OCI-LY1 (cell line): ENCODE measurements at regions not wholly inside any gene's neighbourhood (a gene's known extent, or its start where the extent isn't known, plus 50 kb on each side); places are given as distances from the start of the nearest gene placed in this dataset.

Experiments
- H2AFZ ChIP-seq: fragments of 200-600 bp; sonication (generic), shearing (Covaris generic); 2 replicates; pipeline ENCODE4 v1.6.0; 2014; ENCODE audit warnings: antibody characterized with exemption, mild to moderate bottlenecking, low read length
- H3F3A ChIP-seq: fragments of 200-600 bp; sonication (generic), shearing (Covaris generic); 2 replicates; pipeline ENCODE4 v1.6.0; 2014; ENCODE audit warnings: mild to moderate bottlenecking, antibody characterized with exemption, low read length, moderate library complexity; ENCODE audit not compliant: insufficient read depth
- H3K27ac ChIP-seq: fragments of 200-600 bp; sonication (generic); 2 replicates; pipeline ENCODE4 v1.5.1; 2014; ENCODE audit warnings: low read length, mixed run types, mild to moderate bottlenecking, low read depth; ENCODE audit not compliant: poor library complexity, severe bottlenecking
- H3K27me3 ChIP-seq: fragments of 200-600 bp; sonication (generic); 2 replicates; pipeline ENCODE4 v1.6.0; 2014; ENCODE audit warnings: antibody characterized with exemption, mild to moderate bottlenecking, low read length, moderate library complexity; ENCODE audit not compliant: insufficient read depth
- H3K36me3 ChIP-seq: fragments of 200-600 bp; sonication (generic); 2 replicates; pipeline ENCODE4 v1.6.1; 2014; ENCODE audit warnings: mild to moderate bottlenecking, antibody characterized with exemption, low read length, moderate library complexity, mixed read lengths; ENCODE audit not compliant: insufficient read depth
- H3K4me1 ChIP-seq: fragments of 200-600 bp; sonication (generic); 2 replicates; pipeline ENCODE4 v1.5.1; 2014; ENCODE audit warnings: mild to moderate bottlenecking, low read length, moderate library complexity; ENCODE audit not compliant: insufficient read depth, severe bottlenecking
- H3K4me2 ChIP-seq: fragments of 200-600 bp; sonication (generic), shearing (Covaris generic); 2 replicates; pipeline ENCODE4 v1.6.1; 2014; ENCODE audit warnings: low read length
- H3K4me3 ChIP-seq: fragments of 200-600 bp; sonication (generic); 2 replicates; pipeline ENCODE4 v1.5.1; 2014; ENCODE audit warnings: low read length, low read depth, mild to moderate bottlenecking, mixed read lengths; ENCODE audit not compliant: poor library complexity, severe bottlenecking
- H3K79me2 ChIP-seq: fragments of 200-600 bp; shearing (Covaris generic); 2 replicates; pipeline ENCODE4 v1.6.1; 2016; ENCODE audit warnings: mixed run types, low read length, mixed read lengths; ENCODE audit not compliant: insufficient read depth
- H3K9ac ChIP-seq: fragments of 200-600 bp; sonication (generic), shearing (Covaris generic); 2 replicates; pipeline ENCODE4 v1.6.1; 2014; ENCODE audit warnings: mild to moderate bottlenecking, low read length, mixed read lengths
- H3K9me2 ChIP-seq: fragments of 200-600 bp; sonication (generic), shearing (Covaris generic); 2 replicates; pipeline ENCODE4 v1.6.1; 2014; ENCODE audit warnings: low read depth, mild to moderate bottlenecking, low read length, mixed read lengths
- H3K9me3 ChIP-seq: fragments of 200-600 bp; shearing (Covaris generic); 2 replicates; pipeline ENCODE4 v1.6.1; 2014; ENCODE audit warnings: low read length, mixed read lengths
- H4K20me1 ChIP-seq: fragments of 200-600 bp; sonication (generic), shearing (Covaris generic); 2 replicates; pipeline ENCODE4 v1.6.0; 2016; ENCODE audit warnings: mild to moderate bottlenecking, low read length; ENCODE audit not compliant: insufficient read depth
- CTCF ChIP-seq: fragments of 200-600 bp; sonication (generic), shearing (Covaris generic); IDR thresholded peaks from 2 replicates; pipeline ENCODE4 v1.5.1; 2017; ENCODE audit warnings: mild to moderate bottlenecking, antibody characterized with exemption, low read length, moderate library complexity, mixed read lengths
- EZH2 ChIP-seq: fragments of 200-600 bp; sonication (generic), shearing (Covaris generic); IDR thresholded peaks from 2 replicates; pipeline ENCODE4 v1.8.0; 2017; ENCODE audit warnings: borderline replicate concordance, mixed run types, mild to moderate bottlenecking, antibody characterized with exemption, low read length, moderate library complexity, mixed read lengths

- no peaks in the 10 kb centered on the region for H3K36me3 ChIP-seq
- H3K4me2 ChIP-seq, result no peak overlapping the region
- H3K9me3 ChIP-seq, result no peaks in the 10 kb centered on the region
- H3K27me3 ChIP-seq, result no peaks in the 10 kb centered on the region
- H4K20me1 ChIP-seq, result no peaks in the 10 kb centered on the region
- no peak overlapping the region for H3K9ac ChIP-seq
- no peaks in the 10 kb centered on the region for H3K4me1 ChIP-seq
- no peaks in the 10 kb centered on the region for H3F3A ChIP-seq
- no peak overlapping the region for H2AFZ ChIP-seq
- no peak overlapping the region for H3K4me3 ChIP-seq
- TF ChIP-seq CTCF (no peak), EZH2 (no peak)
- no peaks in the 10 kb centered on the region for H3K79me2 ChIP-seq
- H3K9me2 ChIP-seq, result no peaks in the 10 kb centered on the region
- no peak overlapping the region for H3K27ac ChIP-seq
Measured at GRCh38 chr11:20293992-20294391, 69.5 kb upstream of the HTATIP2 start.

- Histone ChIP-seq H3F3A (no peaks in the 10 kb centered on the region), H3K27me3 (no peaks in the 10 kb centered on the region), H3K36me3 (no peaks in the 10 kb centered on the region), H3K27ac (no peak overlapping the region), H3K4me1 (no peaks in the 10 kb centered on the region), H3K9me2 (no peaks in the 10 kb centered on the region), H3K79me2 (no peaks in the 10 kb centered on the region), H3K9me3 (no peaks in the 10 kb centered on the region), H3K4me2 (no peak overlapping the region), H3K4me3 (no peak overlapping the region), H2AFZ (no peak overlapping the region), H3K9ac (no peak overlapping the region), H4K20me1 (no peaks in the 10 kb centered on the region)
- TF ChIP-seq CTCF (no peak), EZH2 (no peak)
Measured at GRCh38 chr11:20293531-20293930, 70.0 kb upstream of the HTATIP2 start.

GRCh38 chr11:20289732-20290131, 73.8 kb upstream of the HTATIP2 start:
- H2AFZ ChIP-seq, result no peak overlapping the region
- H3K27me3 ChIP-seq, result no peaks in the 10 kb centered on the region
- H3K27ac ChIP-seq, result no peak overlapping the region
- no peaks in the 10 kb centered on the region for H3K9me2 ChIP-seq
- H3K9me3 ChIP-seq, result no peaks in the 10 kb centered on the region
- no peaks in the 10 kb centered on the region for H3K79me2 ChIP-seq
- H4K20me1 ChIP-seq, result no peaks in the 10 kb centered on the region
- H3F3A ChIP-seq, result no peaks in the 10 kb centered on the region
- H3K4me2 ChIP-seq, result no peak overlapping the region
- H3K36me3 ChIP-seq, result no peaks in the 10 kb centered on the region
- H3K4me3 ChIP-seq, result no peak overlapping the region
- TF ChIP-seq CTCF (no peak), EZH2 (no peak)
- H3K4me1 ChIP-seq, result no peaks in the 10 kb centered on the region
- no peak overlapping the region for H3K9ac ChIP-seq
